Tibial nerve (tissue), 4 donors: ENCODE measurements at regions not wholly inside any gene's neighbourhood (a gene's known extent, or its start where the extent isn't known, plus 50 kb on each side); places are given as distances from the start of the nearest gene placed in this dataset.

ENCODE experiments used
- DNase-seq, 2 donors: peaks; one replicate each; pipeline ENCODE4 v3.0.0-alpha.2; 2019; ENCODE audit warnings: low spot score in 2 of 2
- H3K27ac ChIP-seq, 4 donors: fragments of 200-600 bp; sonication (generic) in 3 of 4; one replicate each; pipeline ENCODE4 v1.5.1; 2017 to 2019; ENCODE audit warnings: mild to moderate bottlenecking in 1 of 4
- H3K27me3 ChIP-seq, 2 donors: fragments of 200-600 bp; sonication (generic) in 1 of 2; one replicate each; pipeline versions ENCODE4 v1.5.1 to v1.6.0; 2017 to 2019
- H3K36me3 ChIP-seq, 3 donors: fragments of 200-600 bp; sonication (generic); one replicate each; pipeline ENCODE4 v1.5.1; 2018 to 2019
- H3K4me1 ChIP-seq, 4 donors: fragments of 200-600 bp; sonication (generic) in 3 of 4; one replicate each; pipeline ENCODE4 v1.5.1; 2017 to 2019
- H3K4me3 ChIP-seq, 4 donors: fragments of 200-600 bp; sonication (generic) in 3 of 4; one replicate each; pipeline ENCODE4 v1.5.1; 2017 to 2019; ENCODE audit warnings: mild to moderate bottlenecking in 1 of 4, moderate library complexity in 1 of 4
- H3K9me3 ChIP-seq, 4 donors: fragments of 200-600 bp; sonication (generic) in 3 of 4; one replicate each; pipeline ENCODE4 v1.5.1; 2017 to 2019
- EP300 ChIP-seq, 2 donors: sonication (generic); formaldehyde crosslinking; IDR thresholded peaks; one replicate each; pipeline ENCODE4 v1.6.1; 2017; ENCODE audit warnings: antibody characterized with exemption in 2 of 2, mild to moderate bottlenecking in 1 of 2
- POLR2A ChIP-seq, 2 donors: fragments of 450-650 bp; IDR thresholded peaks; one replicate each; pipeline ENCODE4 v1.6.1; 2017; ENCODE audit warnings: antibody characterized with exemption in 2 of 2, mild to moderate bottlenecking in 2 of 2, moderate library complexity in 2 of 2
- whole genome bisulfite sequencing, 2 donors: methylation state at CpG; one replicate each; pipeline ENCODE4 v1.1.5; 2018; 5-methylcytosine and 5-hydroxymethylcytosine counted together
- TF ChIP-seq, protein P1 (sequence below), 5 experiments: fragments of 200-600 bp in 3 of 5; fragments of 450-650 bp in 2 of 5; sonication (generic) in 3 of 5; IDR thresholded peaks; one replicate each; pipeline ENCODE4 v1.5.1; 2016 to 2019; ENCODE audit warnings: antibody characterized with exemption in 5 of 5, mild to moderate bottlenecking in 3 of 5, moderate library complexity in 2 of 5

DNA sequence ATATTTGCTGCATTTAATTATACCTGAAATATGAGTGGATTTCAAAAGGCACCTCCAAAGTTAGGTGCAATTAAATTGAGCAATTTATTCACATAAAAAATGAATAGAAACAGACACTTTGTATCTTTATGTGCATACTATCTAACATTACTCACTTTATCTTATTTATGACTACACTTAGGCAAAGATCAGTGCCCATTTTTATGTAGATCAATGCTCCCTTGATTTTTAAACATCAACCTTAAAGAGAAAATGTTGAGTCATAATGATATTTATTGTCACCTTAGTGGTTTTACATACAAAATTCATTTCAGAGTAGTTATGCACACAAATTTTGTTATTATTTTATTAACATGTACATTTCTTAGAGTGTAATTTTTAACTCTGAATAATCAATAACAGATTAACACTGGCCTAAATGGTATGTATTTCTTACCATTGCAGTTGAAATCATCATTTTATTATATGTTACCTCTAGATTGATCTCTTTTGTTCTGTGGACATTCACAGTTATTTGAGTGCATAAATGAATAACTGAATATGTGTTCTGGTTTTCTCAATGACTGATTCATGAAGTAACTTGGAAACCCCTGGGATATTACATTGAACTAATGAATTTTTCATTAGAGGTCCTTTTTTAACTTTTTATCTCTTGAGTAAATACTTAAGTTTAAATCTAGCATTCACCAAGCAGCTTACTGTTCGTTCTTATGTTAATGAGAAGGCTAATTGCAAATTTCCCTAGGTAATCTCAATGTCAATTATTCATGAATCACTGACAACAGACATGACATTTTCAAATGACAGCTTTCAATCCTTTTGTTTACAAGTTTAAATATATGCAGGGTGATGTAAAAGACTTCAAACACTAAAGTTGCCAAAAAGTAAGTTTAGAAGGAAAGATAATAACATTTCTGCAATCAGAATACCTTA lies 1182.0 kb upstream of the PABPC4L start:
- H3K4me1 ChIP-seq = no peaks in the 10 kb centered on the region
- H3K27me3 ChIP-seq = no peaks in the 10 kb centered on the region
- H3K27ac ChIP-seq = no peak overlapping the region
- H3K4me3 ChIP-seq = no peak overlapping the region
- H3K9me3 ChIP-seq = no peaks in the 10 kb centered on the region
- TF ChIP-seq EP300 (IDR thresholded peaks at IDR 0.05) (no peak), POLR2A (IDR thresholded peaks at IDR 0.05) (no peak)
- TF ChIP-seq, protein P1, sequence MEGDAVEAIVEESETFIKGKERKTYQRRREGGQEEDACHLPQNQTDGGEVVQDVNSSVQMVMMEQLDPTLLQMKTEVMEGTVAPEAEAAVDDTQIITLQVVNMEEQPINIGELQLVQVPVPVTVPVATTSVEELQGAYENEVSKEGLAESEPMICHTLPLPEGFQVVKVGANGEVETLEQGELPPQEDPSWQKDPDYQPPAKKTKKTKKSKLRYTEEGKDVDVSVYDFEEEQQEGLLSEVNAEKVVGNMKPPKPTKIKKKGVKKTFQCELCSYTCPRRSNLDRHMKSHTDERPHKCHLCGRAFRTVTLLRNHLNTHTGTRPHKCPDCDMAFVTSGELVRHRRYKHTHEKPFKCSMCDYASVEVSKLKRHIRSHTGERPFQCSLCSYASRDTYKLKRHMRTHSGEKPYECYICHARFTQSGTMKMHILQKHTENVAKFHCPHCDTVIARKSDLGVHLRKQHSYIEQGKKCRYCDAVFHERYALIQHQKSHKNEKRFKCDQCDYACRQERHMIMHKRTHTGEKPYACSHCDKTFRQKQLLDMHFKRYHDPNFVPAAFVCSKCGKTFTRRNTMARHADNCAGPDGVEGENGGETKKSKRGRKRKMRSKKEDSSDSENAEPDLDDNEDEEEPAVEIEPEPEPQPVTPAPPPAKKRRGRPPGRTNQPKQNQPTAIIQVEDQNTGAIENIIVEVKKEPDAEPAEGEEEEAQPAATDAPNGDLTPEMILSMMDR (IDR thresholded peaks at IDR 0.05) = no peak
- DNase-seq = no peak
- WGBS, 2 donors = 43 to 48% methylated on average over 1 of the region's 1 CpG
- no peaks in the 10 kb centered on the region for H3K36me3 ChIP-seq

DNA sequence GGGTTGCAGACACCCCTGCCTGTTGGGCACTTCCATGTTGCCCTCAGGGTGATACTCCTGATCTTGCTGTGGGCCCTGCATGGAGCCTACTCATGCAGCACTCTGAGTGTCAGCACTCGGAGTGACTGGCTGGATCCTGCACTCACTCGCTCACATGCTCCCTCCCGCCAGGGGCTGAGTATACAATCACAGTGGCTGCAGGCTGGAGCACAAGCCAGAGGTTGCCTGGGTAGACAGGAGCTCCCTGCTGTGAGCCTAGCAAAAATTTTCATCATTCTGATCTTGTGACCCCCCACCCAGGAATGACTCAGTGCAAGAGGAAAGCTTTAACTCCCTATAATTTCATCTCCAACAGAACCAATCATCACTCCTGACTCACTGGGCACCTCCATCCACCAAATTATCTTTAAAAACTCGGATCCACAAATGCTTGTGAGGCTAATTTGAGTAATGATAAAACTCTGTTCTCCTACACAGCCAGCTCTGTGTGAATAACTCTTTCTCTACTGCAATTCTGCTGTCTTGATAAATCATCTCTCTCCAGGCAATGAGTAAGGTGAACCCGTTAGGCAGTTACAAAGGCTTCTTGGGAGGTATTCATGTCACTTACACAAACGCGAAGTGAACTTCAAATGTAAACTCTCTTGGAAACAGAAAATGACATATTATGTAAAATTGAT lies 1180.8 kb upstream of the PABPC4L start:
- 80% methylated on average over 4 to 5 of the region's 7 CpGs for WGBS, 2 donors
- H3K4me1 ChIP-seq = no peaks in the 10 kb centered on the region
- no peak for DNase-seq
- H3K27ac ChIP-seq = no peak overlapping the region
- no peaks in the 10 kb centered on the region for H3K36me3 ChIP-seq
- H3K27me3 ChIP-seq = no peaks in the 10 kb centered on the region
- TF ChIP-seq POLR2A (IDR thresholded peaks at IDR 0.05) = no peak
- TF ChIP-seq EP300 (IDR thresholded peaks at IDR 0.05) = no peak
- TF ChIP-seq, protein P1 (IDR thresholded peaks at IDR 0.05) = no peak
- H3K9me3 ChIP-seq = no peaks in the 10 kb centered on the region
- H3K4me3 ChIP-seq = no peak overlapping the region

DNA sequence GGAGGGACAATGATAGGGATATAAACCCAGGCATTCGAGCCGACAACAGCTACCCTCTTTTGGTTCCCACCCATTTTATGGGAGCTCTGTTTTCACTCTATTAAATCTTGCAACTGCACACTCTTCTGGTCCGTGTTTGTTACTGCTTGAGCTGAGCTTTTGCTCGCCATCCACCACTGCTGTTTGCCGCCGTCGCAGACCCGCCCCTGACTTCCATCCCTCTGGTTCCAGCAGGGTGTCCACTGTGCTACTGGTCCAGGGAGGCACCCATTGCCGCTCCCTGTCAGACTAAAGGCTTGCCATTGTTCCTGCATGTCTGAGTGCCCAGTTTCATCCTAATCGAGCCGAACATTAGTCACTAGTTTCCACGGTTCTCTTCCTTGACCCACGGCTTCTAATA lies 1170.5 kb upstream of the PABPC4L start:
- Histone ChIP-seq H3K4me1 (no peaks in the 10 kb centered on the region), H3K4me3 (no peak overlapping the region), H3K27me3 (no peaks in the 10 kb centered on the region), H3K36me3 (no peaks in the 10 kb centered on the region), H3K27ac (no peak overlapping the region), H3K9me3 (peaks cover 0 to 11% (median 1%) of the 10 kb centered on the region in 4 donors)
- TF ChIP-seq POLR2A (IDR thresholded peaks at IDR 0.05) (no peak), EP300 (IDR thresholded peaks at IDR 0.05) (no peak)
- TF ChIP-seq, protein P1 (IDR thresholded peaks at IDR 0.05) = no peak
- 93 to 95% methylated on average over 13 of the region's 13 CpGs for WGBS, 2 donors
- DNase-seq = no peak

DNA sequence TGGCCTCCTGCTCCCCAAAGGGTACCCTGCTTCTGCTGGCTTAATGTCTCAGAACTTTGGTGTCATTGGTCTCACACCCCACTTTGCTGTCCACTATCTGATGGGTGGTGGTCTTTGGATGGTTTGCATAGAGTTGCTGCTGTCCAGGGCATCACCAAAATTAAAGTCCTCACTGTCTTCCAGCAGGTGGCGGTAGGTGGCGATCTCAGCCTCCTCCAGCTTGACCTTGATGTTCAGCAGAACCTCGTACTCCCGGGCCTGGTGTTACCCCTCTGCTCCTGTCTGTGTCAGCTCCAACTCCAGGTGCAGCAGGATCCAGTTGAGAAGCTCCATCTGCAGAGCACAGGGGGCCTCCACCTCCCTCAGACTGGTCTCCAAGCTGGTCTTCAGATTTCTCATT lies 1169.5 kb upstream of the PABPC4L start:
- TF ChIP-seq POLR2A (IDR thresholded peaks at IDR 0.05) (no peak), EP300 (IDR thresholded peaks at IDR 0.05) (no peak)
- TF ChIP-seq, protein P1 (IDR thresholded peaks at IDR 0.05) = no peak
- WGBS, 2 donors = 88 to 92% methylated on average over 4 of the region's 4 CpGs

DNA sequence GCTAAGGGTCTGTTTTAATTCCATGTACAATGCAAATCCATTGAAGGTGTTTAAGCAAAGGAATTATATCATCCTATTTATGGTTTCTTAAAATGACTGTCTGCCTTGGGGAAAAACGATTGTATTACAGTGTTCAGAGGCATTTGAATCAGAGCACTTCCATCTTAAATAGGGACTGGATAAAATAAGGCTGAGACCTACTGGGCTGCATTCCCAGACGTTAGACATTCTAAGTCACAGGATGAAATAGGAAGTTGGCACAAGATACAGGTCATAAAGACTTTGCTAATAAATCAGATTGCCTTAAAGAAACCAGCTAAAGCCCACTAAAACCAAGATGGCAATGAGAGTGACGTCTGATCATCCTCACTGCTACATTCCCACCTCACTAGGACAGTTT lies 1167.2 kb upstream of the PABPC4L start:
- no peak overlapping the region for H3K27ac ChIP-seq
- TF ChIP-seq EP300 (IDR thresholded peaks at IDR 0.05) (no peak), POLR2A (IDR thresholded peaks at IDR 0.05) (no peak)
- TF ChIP-seq, protein P1 (IDR thresholded peaks at IDR 0.05) = no peak
- 55 to 60% methylated on average over 3 of the region's 3 CpGs for WGBS, 2 donors
- H3K27me3 ChIP-seq = no peaks in the 10 kb centered on the region
- H3K4me3 ChIP-seq = no peak overlapping the region
- DNase-seq = no peak
- H3K4me1 ChIP-seq = no peaks in the 10 kb centered on the region
- peaks cover 0 to 3% (median 0%) of the 10 kb centered on the region in 4 donors for H3K9me3 ChIP-seq
- no peaks in the 10 kb centered on the region for H3K36me3 ChIP-seq

More for the DNA sequence above, 1169.5 kb upstream of the PABPC4L start:
- H3K4me1 ChIP-seq = no peaks in the 10 kb centered on the region
- H3K27me3 ChIP-seq = no peaks in the 10 kb centered on the region
- peaks cover 0 to 11% (median 1%) of the 10 kb centered on the region in 4 donors for H3K9me3 ChIP-seq
- no peak for DNase-seq
- no peaks in the 10 kb centered on the region for H3K36me3 ChIP-seq
- no peak overlapping the region for H3K4me3 ChIP-seq
- no peak overlapping the region for H3K27ac ChIP-seq
